ENCODE measurements at regions not wholly inside any gene's neighbourhood (a gene's known extent, or its start where the extent isn't known, plus 50 kb on each side); places are given as distances from the start of the nearest gene placed in this dataset.

DNA sequence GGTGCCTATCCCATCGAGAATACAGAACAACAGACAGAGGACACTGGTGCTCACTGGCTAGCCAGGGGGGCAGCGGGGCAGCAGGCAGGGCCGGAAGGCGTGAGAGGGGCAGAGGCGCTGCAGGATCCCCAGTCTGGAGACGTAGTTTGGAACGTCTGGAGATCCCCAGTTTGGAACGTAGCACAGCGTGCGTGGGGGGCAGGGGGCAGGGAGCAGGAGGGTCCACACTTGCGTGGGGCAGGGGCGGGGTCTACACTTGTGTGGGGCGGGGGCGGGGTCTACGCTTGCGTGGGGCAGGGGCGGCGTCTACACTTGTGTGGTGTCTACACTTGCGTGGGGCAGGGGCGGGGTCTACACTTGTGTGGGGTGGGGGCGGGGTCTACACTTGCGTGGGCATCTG lies 107.2 kb downstream of the DACT2 start:
- no peak overlapping the region for H3K4me3 Mint-ChIP-seq
- no peaks in the 10 kb centered on the region for H3K4me1 Mint-ChIP-seq
- POLR2A ChIA-PET, result no interaction called here
- no peak for ATAC-seq (ENCODE audit: low read depth)
- no peak overlapping the region for H3K27ac Mint-ChIP-seq
- no peak for DNase-seq
- no peaks in the 10 kb centered on the region for H3K36me3 Mint-ChIP-seq
- no peaks in the 10 kb centered on the region for H3K27me3 Mint-ChIP-seq
- no peaks in the 10 kb centered on the region for H3K9me3 Mint-ChIP-seq

DNA sequence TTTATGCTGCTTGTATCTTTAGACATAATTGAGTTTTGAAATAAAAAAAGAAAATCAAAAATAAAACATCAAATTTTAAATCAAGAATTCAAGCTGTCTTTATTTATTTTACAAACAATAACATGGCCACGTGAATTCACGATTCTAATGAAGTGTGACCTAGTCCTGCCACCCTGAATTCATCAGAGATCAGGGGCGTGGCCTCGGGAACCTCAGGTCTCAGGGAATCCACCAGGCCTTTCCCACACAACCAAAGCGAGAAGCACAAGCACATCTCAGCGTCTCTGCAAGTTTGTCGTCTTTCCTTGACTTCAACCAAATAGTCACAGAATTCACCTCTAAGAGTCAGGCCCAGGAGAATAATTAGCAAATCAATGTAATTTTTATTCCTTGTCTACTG lies 107.9 kb downstream of the DACT2 start:
- H3K4me1 Mint-ChIP-seq, result no peaks in the 10 kb centered on the region
- no peak overlapping the region for H3K4me3 Mint-ChIP-seq
- no peak overlapping the region for H3K27ac Mint-ChIP-seq
- ATAC-seq (ENCODE audit: low read depth) (no peak), DNase-seq (no peak)
- POLR2A ChIA-PET, result no interaction called here
- H3K36me3 Mint-ChIP-seq, result no peaks in the 10 kb centered on the region
- no peaks in the 10 kb centered on the region for H3K9me3 Mint-ChIP-seq
- H3K27me3 Mint-ChIP-seq, result no peaks in the 10 kb centered on the region

DNA sequence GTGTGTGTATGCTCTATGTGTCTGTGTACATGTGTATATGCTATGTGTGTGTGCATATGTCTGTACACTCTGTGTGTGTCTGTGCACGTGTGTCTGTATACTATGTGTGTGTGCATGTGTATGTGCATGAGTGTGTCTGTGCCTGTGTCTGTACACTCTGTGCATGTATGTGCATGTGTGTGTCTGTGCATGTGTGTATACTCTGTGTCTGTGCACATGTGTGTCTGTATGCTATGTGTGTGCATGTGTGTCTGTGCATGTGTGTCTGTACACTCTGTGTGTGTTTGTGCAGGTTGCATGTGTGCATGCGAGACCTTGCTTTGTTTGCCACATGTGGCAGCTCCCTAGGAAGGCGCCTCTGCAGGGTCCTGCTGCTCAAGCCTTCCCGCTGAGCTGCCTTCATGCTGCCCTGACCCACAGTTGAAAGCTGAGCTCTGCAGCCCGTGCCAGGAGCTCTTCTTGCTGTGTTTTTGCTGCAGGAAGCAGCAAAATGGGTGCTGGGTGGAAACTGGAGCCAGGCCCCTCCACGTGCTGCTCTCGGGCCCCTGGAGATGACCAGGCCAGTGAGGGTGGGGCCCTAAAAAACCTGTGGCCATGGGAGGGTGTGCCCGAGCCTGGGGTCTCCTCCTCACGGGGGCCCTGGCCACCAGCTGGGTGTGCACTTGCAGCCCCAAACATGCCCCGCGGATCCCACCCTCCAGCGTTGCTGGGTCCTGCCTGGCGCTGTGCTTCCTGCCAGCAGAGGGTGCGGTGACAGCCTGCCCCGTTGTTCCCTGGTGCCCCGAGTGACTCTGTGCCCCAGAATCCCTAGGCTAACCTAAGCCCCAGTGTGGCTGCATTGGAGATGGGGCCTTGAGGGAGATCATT lies 109.1 kb downstream of the DACT2 start:
- H3K36me3 Mint-ChIP-seq, result no peaks in the 10 kb centered on the region
- no peaks in the 10 kb centered on the region for H3K4me1 Mint-ChIP-seq
- no peak overlapping the region for H3K27ac Mint-ChIP-seq
- DNase-seq (no peak), ATAC-seq (ENCODE audit: low read depth) (no peak)
- no peaks in the 10 kb centered on the region for H3K27me3 Mint-ChIP-seq
- no peaks in the 10 kb centered on the region for H3K9me3 Mint-ChIP-seq
- H3K4me3 Mint-ChIP-seq, result no peak overlapping the region
- POLR2A ChIA-PET, result no interaction called here

GRCh38 chr6:168209420-168209819 lies 110.2 kb downstream of the DACT2 start:
- ATAC-seq (ENCODE audit: low read depth), result no peak

GRCh38 chr6:168208854-168209253 lies 110.7 kb downstream of the DACT2 start:
- no peak overlapping the region for H3K4me3 Mint-ChIP-seq
- DNase-seq, result no peak
- POLR2A ChIA-PET, result no interaction called here
- ATAC-seq (ENCODE audit: low read depth), result no peak
- H3K4me1 Mint-ChIP-seq, result no peaks in the 10 kb centered on the region
- H3K9me3 Mint-ChIP-seq, result no peaks in the 10 kb centered on the region
- no peak overlapping the region for H3K27ac Mint-ChIP-seq
- H3K27me3 Mint-ChIP-seq, result no peaks in the 10 kb centered on the region
- H3K36me3 Mint-ChIP-seq, result no peaks in the 10 kb centered on the region

More at GRCh38 chr6:168209420-168209819, 110.2 kb downstream of the DACT2 start:
- POLR2A ChIA-PET, result no interaction called here
- Mint-ChIP-seq H3K4me1 (no peaks in the 10 kb centered on the region), H3K36me3 (no peaks in the 10 kb centered on the region), H3K27me3 (no peaks in the 10 kb centered on the region), H3K4me3 (no peak overlapping the region), H3K27ac (no peak overlapping the region), H3K9me3 (no peaks in the 10 kb centered on the region)
- DNase-seq, result no peak

DNA sequence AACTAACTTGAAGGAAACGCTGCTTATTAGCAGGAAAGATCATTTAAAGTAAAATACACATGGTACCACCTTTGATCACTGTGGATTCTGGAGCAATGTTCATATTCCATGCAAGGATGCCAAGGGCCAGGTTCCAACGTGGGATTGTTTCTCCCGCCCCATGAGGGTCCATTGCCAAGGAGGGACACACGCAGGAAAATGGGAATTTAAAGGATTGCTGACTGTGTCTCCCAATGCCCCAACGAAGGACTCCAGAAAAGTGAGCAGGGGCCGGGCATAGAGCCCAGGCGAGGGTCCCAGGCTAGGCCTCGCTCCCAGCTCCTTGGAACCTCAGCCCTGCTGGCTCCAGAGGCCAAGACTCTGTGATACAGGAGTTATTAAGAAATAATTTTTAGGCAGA lies 111.2 kb downstream of the DACT2 start:
- DNase-seq (no peak), ATAC-seq (ENCODE audit: low read depth) (no peak)
- Mint-ChIP-seq H3K9me3 (no peaks in the 10 kb centered on the region), H3K27me3 (no peaks in the 10 kb centered on the region), H3K27ac (no peak overlapping the region), H3K4me3 (no peak overlapping the region), H3K4me1 (no peaks in the 10 kb centered on the region), H3K36me3 (no peaks in the 10 kb centered on the region)
- POLR2A ChIA-PET, result no interaction called here

GRCh38 chr6:168207421-168208175 lies 112.0 kb downstream of the DACT2 start:
- ATAC-seq (ENCODE audit: low read depth), result no peak
- Mint-ChIP-seq H3K36me3 (no peaks in the 10 kb centered on the region), H3K27me3 (peaks cover 2% of the 10 kb centered on the region), H3K4me3 (no peak overlapping the region), H3K4me1 (no peaks in the 10 kb centered on the region), H3K27ac (no peak overlapping the region), H3K9me3 (no peaks in the 10 kb centered on the region)
- no peak for DNase-seq
- POLR2A ChIA-PET, result interaction anchor here (0.6 kb wide), 1 partner anchor 1800 kb away, joined by 3 read pairs; no protein-coding TSS in a partner anchor

DNA sequence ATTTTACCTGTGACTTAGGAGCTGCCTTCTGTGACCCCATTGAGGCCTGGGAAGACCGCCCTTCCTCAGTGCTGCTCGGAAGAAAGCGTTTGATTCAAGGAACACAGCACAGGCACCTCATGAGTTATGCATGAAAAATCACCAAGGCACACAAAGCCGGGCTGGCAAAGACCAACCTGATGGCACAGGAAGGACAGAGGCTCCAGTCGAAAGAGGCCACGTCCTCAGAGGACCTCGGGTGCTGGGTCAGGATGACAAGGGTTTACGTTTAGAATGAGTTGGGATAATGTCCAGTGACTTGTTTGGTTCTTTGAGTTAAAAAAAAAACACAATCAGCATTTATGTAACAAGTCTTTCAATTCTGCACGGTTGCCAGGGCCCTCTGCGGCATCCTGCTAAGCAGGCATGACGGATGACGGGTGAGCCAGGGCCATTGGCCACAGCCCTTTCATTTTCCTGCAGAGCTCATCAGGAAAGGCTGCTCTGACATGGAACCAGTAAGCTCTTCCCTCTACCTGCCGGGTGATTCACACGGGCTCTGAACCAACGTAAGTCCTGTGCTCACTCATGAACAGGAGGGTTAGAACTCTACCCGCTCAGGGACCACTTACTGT lies 112.8 kb downstream of the DACT2 start:
- ATAC-seq (ENCODE audit: low read depth) (no peak), DNase-seq (no peak)
- H3K36me3 Mint-ChIP-seq, result no peaks in the 10 kb centered on the region
- no peak overlapping the region for H3K27ac Mint-ChIP-seq
- no peak overlapping the region for H3K4me3 Mint-ChIP-seq
- no peaks in the 10 kb centered on the region for H3K4me1 Mint-ChIP-seq
- POLR2A ChIA-PET, result no interaction called here
- peaks cover 2% of the 10 kb centered on the region for H3K27me3 Mint-ChIP-seq
- no peaks in the 10 kb centered on the region for H3K9me3 Mint-ChIP-seq

DNA sequence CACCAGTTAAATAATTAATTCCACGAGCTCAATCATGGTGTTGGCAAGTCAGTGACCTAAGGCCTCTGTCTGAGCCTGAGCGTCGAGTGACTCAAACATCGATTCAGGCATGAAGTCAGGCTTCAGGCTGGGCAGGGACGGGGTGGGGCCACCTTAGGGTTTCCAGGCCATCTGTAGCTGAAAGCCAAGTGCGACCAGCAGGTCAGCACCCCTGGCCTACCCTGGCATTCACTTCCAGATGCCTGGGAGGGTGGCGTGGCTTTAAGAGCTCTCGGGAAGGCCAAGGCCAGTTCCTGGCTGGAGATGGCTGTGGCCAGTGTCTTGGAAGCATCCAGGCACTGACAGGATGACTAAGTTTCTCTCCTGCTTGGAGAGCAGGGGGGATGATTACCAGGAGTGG lies 113.4 kb downstream of the DACT2 start:
- no peak for DNase-seq
- POLR2A ChIA-PET, result no interaction called here
- no peak for ATAC-seq (ENCODE audit: low read depth)
- H3K36me3 Mint-ChIP-seq, result no peaks in the 10 kb centered on the region
- H3K4me1 Mint-ChIP-seq, result no peaks in the 10 kb centered on the region
- H3K4me3 Mint-ChIP-seq, result no peak overlapping the region
- no peaks in the 10 kb centered on the region for H3K9me3 Mint-ChIP-seq
- H3K27me3 Mint-ChIP-seq, result peaks cover 2% of the 10 kb centered on the region
- H3K27ac Mint-ChIP-seq, result no peak overlapping the region

- Mint-ChIP-seq H3K27me3 (peaks cover 2% of the 10 kb centered on the region), H3K4me1 (no peaks in the 10 kb centered on the region), H3K9me3 (no peaks in the 10 kb centered on the region), H3K4me3 (no peak overlapping the region), H3K36me3 (no peaks in the 10 kb centered on the region), H3K27ac (no peak overlapping the region)
- DNase-seq (no peak), ATAC-seq (ENCODE audit: low read depth) (no peak)
- POLR2A ChIA-PET, result no interaction called here
Measured at GRCh38 chr6:168201799-168202198, 117.8 kb downstream of the DACT2 start.

GRCh38 chr6:168201383-168201782 lies 118.2 kb downstream of the DACT2 start:
- H3K9me3 Mint-ChIP-seq, result no peaks in the 10 kb centered on the region
- no peaks in the 10 kb centered on the region for H3K36me3 Mint-ChIP-seq
- DNase-seq (no peak), ATAC-seq (ENCODE audit: low read depth) (no peak)
- no peaks in the 10 kb centered on the region for H3K4me1 Mint-ChIP-seq
- H3K27me3 Mint-ChIP-seq, result peaks cover 2% of the 10 kb centered on the region
- H3K27ac Mint-ChIP-seq, result no peak overlapping the region
- H3K4me3 Mint-ChIP-seq, result no peak overlapping the region
- POLR2A ChIA-PET, result no interaction called here

DNA sequence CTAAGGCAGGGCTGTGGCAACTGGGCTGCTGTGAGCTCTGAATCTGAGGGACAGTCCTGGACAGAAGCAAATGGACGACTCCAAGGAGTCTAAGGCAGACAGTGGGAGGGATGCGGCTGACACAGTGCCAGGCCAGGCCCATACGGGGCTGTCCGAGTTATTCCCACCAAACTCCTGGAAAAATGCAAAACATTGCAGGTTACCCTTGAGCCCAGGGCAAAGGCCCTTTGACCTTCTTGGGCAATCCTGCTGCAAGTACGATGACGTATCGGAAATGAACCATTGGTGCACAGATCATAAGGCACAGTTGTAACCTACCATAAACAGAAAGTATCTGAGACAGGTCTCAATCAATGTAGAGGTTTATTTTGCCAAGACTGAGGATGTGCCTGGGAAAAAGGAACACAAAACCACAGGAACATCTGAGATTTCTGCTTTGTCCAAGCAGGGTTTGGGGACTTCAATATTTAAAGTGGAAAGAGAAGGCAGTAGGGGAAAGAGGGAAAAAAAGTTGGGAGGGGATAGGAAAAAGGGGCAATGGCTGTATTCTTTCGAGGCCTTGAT lies 118.9 kb downstream of the DACT2 start:
- H3K4me3 Mint-ChIP-seq, result no peak overlapping the region
- POLR2A ChIA-PET, result no interaction called here
- ATAC-seq (ENCODE audit: low read depth), result no peak
- no peaks in the 10 kb centered on the region for H3K36me3 Mint-ChIP-seq
- H3K27me3 Mint-ChIP-seq, result peaks cover 2% of the 10 kb centered on the region
- no peaks in the 10 kb centered on the region for H3K9me3 Mint-ChIP-seq
- H3K27ac Mint-ChIP-seq, result no peak overlapping the region
- H3K4me1 Mint-ChIP-seq, result no peaks in the 10 kb centered on the region
- no peak for DNase-seq

DNA sequence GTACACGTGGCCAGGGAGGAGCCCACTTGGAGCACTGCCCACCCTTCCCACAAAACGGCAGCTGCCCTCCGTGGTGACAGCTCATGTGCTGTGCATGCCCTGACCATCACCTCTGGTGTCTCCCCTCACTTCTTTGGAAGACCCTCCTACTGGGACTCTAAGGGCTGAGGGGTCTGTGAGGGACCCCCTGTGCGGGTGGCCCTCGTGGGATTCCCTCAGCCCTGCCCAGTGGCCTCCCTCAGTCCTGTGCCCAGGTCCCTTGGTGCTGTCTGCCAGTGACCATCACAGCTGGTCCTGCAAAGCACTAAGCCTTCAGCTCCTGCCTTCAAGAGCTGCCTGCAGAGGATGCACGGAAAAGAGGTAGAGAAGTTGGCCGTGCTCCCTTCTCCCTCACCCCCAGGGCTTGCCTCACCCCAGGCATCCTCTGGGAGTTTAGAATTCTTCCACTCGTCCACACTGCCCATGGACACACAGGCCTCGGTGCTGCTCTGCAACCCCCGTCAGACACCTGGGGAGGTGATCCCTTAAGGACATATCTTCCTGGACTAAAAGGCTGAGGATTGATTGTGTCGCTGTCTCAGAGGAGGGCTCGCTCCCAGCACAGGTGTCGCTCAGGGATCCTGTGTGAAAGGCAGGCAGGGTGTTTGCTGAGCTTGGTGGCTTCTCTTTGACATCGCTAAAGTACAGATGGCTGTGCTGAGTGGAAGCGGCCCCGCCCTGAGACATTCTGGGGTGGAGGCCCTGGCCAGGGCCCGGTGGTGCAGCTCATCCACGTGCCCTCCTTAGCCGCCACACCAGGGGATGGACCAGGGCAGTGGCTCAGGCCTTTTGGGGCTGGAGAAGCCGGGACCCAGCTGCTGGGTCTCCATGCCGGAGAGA lies 119.5 kb upstream of the FRMD1 start:
- no peak for DNase-seq
- Mint-ChIP-seq H3K4me3 (no peak overlapping the region), H3K36me3 (no peaks in the 10 kb centered on the region), H3K9me3 (no peaks in the 10 kb centered on the region), H3K27me3 (peaks cover 2% of the 10 kb centered on the region), H3K4me1 (no peaks in the 10 kb centered on the region), H3K27ac (no peak overlapping the region)
- no peak for ATAC-seq (ENCODE audit: low read depth)
- POLR2A ChIA-PET, result no interaction called here

Data from activated naive CD8-positive, alpha-beta T cell treated with anti-CD3 and anti-CD28 coated beads, Interleukin-2, amount 10 ng/mL, durations not matched to agents 7 days and 5 days (primary cell).